ENCODE measurements at regions not wholly inside any gene's neighbourhood (a gene's known extent, or its start where the extent isn't known, plus 50 kb on each side); places are given as distances from the start of the nearest gene placed in this dataset.
"Not testable (repeated sequence)": the region's sequence is repeated elsewhere in the genome, so short reads cannot be mapped to it uniquely, and the experiment has no call there.

DNA sequence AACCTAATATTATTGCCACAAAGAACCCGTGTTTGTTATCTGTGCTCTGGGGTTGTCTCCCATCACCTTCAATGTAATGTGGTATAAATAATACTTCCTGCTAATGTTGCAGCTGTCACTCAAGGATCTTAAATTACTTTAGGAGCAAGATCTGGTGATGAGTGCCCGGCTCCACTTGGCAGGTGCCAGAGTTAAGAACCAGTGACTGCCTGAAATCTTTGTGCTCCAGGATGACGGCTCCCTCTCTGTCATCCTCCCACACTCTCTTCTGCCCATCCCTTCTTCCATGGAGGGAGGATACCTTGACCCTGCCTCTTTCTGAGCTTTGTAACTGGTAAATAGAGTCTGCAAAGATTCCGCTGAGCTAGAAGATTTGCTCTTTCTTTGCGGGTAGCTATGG, 100.4 kb upstream of the SEC22B start:
- TF ChIP-seq JUN, SREBF2 (IDR thresholded peaks at IDR 0.05): not testable (repeated sequence)
